Caco-2 (cell line): ENCODE measurements at regions not wholly inside any gene's neighbourhood (a gene's known extent, or its start where the extent isn't known, plus 50 kb on each side); places are given as distances from the start of the nearest gene placed in this dataset.

Source experiments
- BruUV-seq: library from RNA; stranded (reverse); fragments of 400-500 nt; replicated peaks from 2 replicates; lab custom pipeline; 2021; lab: Mats Ljungman, UMichigan
- CTCF ChIA-PET: fragments of 300-600 bp; sonication (Branson Sonifier 250); formaldehyde crosslinking; loops from one replicate; lab custom pipeline; 2022; ENCODE audit warnings: antibody characterized with exemption; lab: Charles Lee
- POLR2A ChIA-PET: fragments of 300-600 bp; sonication (Branson Sonifier 250); formaldehyde crosslinking; loops from one replicate; lab custom pipeline; 2022; ENCODE audit warnings: antibody characterized with exemption; lab: Charles Lee
- DNase-seq, 2 experiments: peaks; one replicate each; pipeline versions ENCODE4 v3.0.0 to v3.0.0-alpha.2; 2020 to 2022
- H3K27me3 ChIP-seq: replicated peaks from 2 replicates; pipeline ENCODE4 v1.6.0; 2011; ENCODE audit warnings: low read length; ENCODE audit not compliant: control insufficient read depth, insufficient read depth
- H3K36me3 ChIP-seq: 2 replicates; pipeline ENCODE4 v1.5.1; 2011; ENCODE audit warnings: low read length; ENCODE audit not compliant: control insufficient read depth, insufficient read depth
- H3K4me1 ChIP-seq: fragments of 250-450 bp; sonication (Bioruptor Pico); 2 replicates; pipeline ENCODE4 v1.5.1; 2020; ENCODE audit warnings: mild to moderate bottlenecking
- H3K4me3 ChIP-seq: 2 replicates; pipeline ENCODE4 v1.5.1; 2011; ENCODE audit warnings: low read depth, mild to moderate bottlenecking, control low read depth, low read length
- H3K9me3 ChIP-seq: fragments of 250-450 bp; sonication (Bioruptor Pico); 2 replicates; pipeline ENCODE4 v1.5.1; 2020; ENCODE audit warnings: mild to moderate bottlenecking, moderate library complexity
- H3K27ac Mint-ChIP-seq: one replicate; pipeline ENCODE4 v1.8.0; 2022; ENCODE audit warnings: mixed read lengths; ENCODE audit not compliant: unreplicated experiment
- H3K27me3 Mint-ChIP-seq: one replicate; pipeline ENCODE4 v1.8.0; 2022; ENCODE audit warnings: mixed read lengths; ENCODE audit not compliant: insufficient read depth, unreplicated experiment
- H3K36me3 Mint-ChIP-seq: one replicate; pipeline ENCODE4 v1.8.0; 2022; ENCODE audit warnings: mild to moderate bottlenecking, mixed read lengths; ENCODE audit not compliant: insufficient read depth, unreplicated experiment
- H3K4me1 Mint-ChIP-seq: one replicate; pipeline ENCODE4 v1.8.0; 2022; ENCODE audit warnings: low read depth, mixed read lengths; ENCODE audit not compliant: unreplicated experiment
- H3K4me3 Mint-ChIP-seq: one replicate; pipeline ENCODE4 v1.8.0; 2022; ENCODE audit warnings: mild to moderate bottlenecking, moderate library complexity, mixed read lengths; ENCODE audit not compliant: unreplicated experiment
- H3K9me3 Mint-ChIP-seq: one replicate; pipeline ENCODE4 v1.8.0; 2022; ENCODE audit warnings: mixed read lengths; ENCODE audit not compliant: unreplicated experiment
- intact Hi-C: fragments of 100-400 bp; cut with micrococcal nuclease; formaldehyde crosslinking; loops from one replicate; pipeline ENCODE4 v1.10.0; 2022; ENCODE audit not compliant: unreplicated experiment
- TF ChIP-seq, protein P1 (sequence below), 2 experiments: fragments of 200-600 bp in 1 of 2; IDR thresholded peaks; 1 replicate in 1 of 2; 2 replicates in 1 of 2; pipeline versions ENCODE4 v1.5.1 to v1.8.0; 2011 to 2022; ENCODE audit warnings: antibody characterized with exemption in 1 of 2, control low read depth in 1 of 2, inconsistent platforms in 1 of 2, low read depth in 1 of 2, low read length in 1 of 2, mild to moderate bottlenecking in 1 of 2, moderate library complexity in 1 of 2; ENCODE audit not compliant: insufficient read depth in 1 of 2, severe bottlenecking in 1 of 2, unreplicated experiment in 1 of 2

DNA sequence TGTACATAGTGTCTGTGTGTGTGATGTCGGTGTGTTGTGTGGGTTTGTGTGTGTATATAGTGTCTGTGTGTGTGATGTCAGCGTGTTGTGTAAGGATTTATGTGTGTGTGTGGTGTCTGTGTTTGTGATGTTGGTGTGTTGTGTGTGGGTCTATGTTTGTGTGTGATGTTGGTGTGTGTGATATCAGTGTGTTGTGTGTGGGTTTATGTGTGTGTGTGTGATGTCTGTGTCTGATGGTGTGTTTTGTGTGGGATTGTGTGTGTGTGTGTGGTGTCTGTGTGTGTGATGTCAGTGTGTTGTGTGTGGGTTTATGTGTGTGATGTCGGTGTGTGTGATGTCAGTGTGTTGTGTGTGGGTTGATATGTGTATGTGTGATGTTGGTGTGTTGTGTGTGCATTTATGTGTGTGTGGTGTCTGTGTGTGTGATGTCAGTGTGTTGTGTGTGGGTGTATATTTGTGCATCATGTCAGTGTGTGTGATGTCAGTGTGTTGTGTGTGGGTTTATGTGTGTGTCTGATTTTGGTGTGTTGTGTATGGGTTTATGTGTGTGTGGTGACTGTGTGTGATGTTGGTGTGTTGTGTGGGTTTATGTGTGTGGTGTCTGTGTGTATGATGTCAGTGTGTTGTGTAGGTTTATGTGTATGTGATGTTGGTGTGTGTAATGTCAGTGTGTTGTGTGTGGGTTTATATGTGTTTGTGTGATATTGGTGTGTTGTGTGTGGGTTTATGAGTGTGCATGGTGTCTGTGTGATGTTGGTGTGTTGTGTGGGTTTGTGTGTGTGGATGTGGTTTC lies 102.4 kb upstream of the CD93 start:
- no peak overlapping the region for H3K4me3 Mint-ChIP-seq
- TF ChIP-seq, protein P1, sequence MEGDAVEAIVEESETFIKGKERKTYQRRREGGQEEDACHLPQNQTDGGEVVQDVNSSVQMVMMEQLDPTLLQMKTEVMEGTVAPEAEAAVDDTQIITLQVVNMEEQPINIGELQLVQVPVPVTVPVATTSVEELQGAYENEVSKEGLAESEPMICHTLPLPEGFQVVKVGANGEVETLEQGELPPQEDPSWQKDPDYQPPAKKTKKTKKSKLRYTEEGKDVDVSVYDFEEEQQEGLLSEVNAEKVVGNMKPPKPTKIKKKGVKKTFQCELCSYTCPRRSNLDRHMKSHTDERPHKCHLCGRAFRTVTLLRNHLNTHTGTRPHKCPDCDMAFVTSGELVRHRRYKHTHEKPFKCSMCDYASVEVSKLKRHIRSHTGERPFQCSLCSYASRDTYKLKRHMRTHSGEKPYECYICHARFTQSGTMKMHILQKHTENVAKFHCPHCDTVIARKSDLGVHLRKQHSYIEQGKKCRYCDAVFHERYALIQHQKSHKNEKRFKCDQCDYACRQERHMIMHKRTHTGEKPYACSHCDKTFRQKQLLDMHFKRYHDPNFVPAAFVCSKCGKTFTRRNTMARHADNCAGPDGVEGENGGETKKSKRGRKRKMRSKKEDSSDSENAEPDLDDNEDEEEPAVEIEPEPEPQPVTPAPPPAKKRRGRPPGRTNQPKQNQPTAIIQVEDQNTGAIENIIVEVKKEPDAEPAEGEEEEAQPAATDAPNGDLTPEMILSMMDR (IDR thresholded peaks at IDR 0.05; ENCODE audit: insufficient read depth in 1 of 2, low read depth in 1 of 2, low read length in 1 of 2, severe bottlenecking in 1 of 2, unreplicated experiment in 1 of 2): no peak
- Histone ChIP-seq H3K4me3 (no peak overlapping the region), H3K9me3 (peaks cover 11% of the 10 kb centered on the region), H3K27me3 (no peaks in the 10 kb centered on the region), H3K36me3 (no peaks in the 10 kb centered on the region), H3K4me1 (no peaks in the 10 kb centered on the region)
- no peak for DNase-seq
- H3K4me1 Mint-ChIP-seq: no peaks in the 10 kb centered on the region
- peaks cover 2% of the 10 kb centered on the region for H3K9me3 Mint-ChIP-seq
- ChIA-PET CTCF (no interaction called here), POLR2A (no interaction called here)
- no peaks in the 10 kb centered on the region for H3K27me3 Mint-ChIP-seq
- BruUV-seq: no TSS peak
- no peaks in the 10 kb centered on the region for H3K36me3 Mint-ChIP-seq
- intact Hi-C loops: no loop called here
- no peak overlapping the region for H3K27ac Mint-ChIP-seq

DNA sequence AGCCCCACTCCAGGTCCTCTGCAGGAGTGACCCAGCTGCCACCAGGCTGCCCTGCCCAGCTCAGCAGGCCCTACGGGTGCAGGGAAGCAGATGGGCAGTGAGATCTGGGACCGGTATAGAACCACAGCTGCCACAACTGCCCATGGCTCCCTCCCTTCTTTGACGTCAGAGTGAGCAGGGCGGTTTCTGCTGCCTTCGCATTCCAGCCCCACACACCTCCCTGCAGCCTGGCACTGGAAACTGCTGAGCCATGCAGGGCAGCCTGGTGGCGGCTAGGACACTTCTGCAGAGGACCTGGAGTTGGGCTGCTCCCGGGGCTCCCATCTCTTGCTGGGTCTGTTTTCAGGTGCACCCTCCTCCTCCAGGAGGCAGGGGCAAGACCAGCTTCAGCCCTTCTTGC lies 101.6 kb upstream of the CD93 start:
- no peak overlapping the region for H3K4me3 ChIP-seq
- no peaks in the 10 kb centered on the region for H3K36me3 ChIP-seq
- Mint-ChIP-seq H3K27me3 (no peaks in the 10 kb centered on the region), H3K9me3 (peaks cover 10% of the 10 kb centered on the region), H3K27ac (no peak overlapping the region), H3K36me3 (no peaks in the 10 kb centered on the region), H3K4me1 (no peaks in the 10 kb centered on the region), H3K4me3 (no peak overlapping the region)
- no TSS peak for BruUV-seq
- H3K27me3 ChIP-seq: no peaks in the 10 kb centered on the region
- TF ChIP-seq, protein P1 (IDR thresholded peaks at IDR 0.05; ENCODE audit: insufficient read depth in 1 of 2, low read depth in 1 of 2, low read length in 1 of 2, severe bottlenecking in 1 of 2, unreplicated experiment in 1 of 2): no peak
- CTCF ChIA-PET: no interaction called here
- peaks cover 11% of the 10 kb centered on the region for H3K9me3 ChIP-seq
- intact Hi-C loops: no loop called here
- POLR2A ChIA-PET: no interaction called here
- no peaks in the 10 kb centered on the region for H3K4me1 ChIP-seq
- no peak for DNase-seq

DNA sequence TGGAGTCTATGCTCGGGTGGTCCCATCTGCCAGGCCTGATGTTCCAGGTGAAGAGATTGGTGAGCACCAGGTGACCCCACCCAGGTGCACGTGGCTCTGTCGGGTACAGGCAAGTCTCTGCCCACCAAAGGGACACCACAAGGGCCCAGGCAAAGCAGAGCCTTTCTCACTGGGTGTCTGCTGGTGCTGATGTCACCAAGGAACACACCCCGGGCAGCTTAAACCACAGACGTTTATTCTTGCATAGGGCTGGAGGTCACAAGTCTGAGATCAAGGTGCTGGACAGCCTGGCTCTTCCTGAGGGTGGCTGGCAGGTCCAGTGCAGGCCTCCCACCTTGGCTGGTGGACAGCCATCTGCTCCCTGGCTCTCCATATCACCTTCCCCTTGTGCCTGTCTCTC lies 100.7 kb upstream of the CD93 start:
- CTCF ChIA-PET: no interaction called here
- H3K4me1 Mint-ChIP-seq: no peaks in the 10 kb centered on the region
- intact Hi-C loops: no loop called here

More for the DNA sequence above, 100.7 kb upstream of the CD93 start:
- BruUV-seq: no TSS peak
- Mint-ChIP-seq H3K9me3 (peaks cover 15% of the 10 kb centered on the region), H3K27ac (no peak overlapping the region), H3K27me3 (no peaks in the 10 kb centered on the region), H3K4me3 (no peak overlapping the region), H3K36me3 (no peaks in the 10 kb centered on the region)
- TF ChIP-seq, protein P1 (IDR thresholded peaks at IDR 0.05; ENCODE audit: insufficient read depth in 1 of 2, low read depth in 1 of 2, low read length in 1 of 2, severe bottlenecking in 1 of 2, unreplicated experiment in 1 of 2): no peak
- POLR2A ChIA-PET: no interaction called here
- DNase-seq: no peak
- Histone ChIP-seq H3K27me3 (no peaks in the 10 kb centered on the region), H3K9me3 (peaks cover 11% of the 10 kb centered on the region), H3K36me3 (no peaks in the 10 kb centered on the region), H3K4me3 (no peak overlapping the region), H3K4me1 (no peaks in the 10 kb centered on the region)
